ENCODE measurements at regions not wholly inside any gene's neighbourhood (a gene's known extent, or its start where the extent isn't known, plus 50 kb on each side); places are given as distances from the start of the nearest gene placed in this dataset.

- Mint-ChIP-seq H3K36me3 (ENCODE audit: unreplicated experiment) (no peaks in the 10 kb centered on the region), H3K4me3 (ENCODE audit: unreplicated experiment) (no peak overlapping the region), H3K27ac (ENCODE audit: unreplicated experiment) (no peak overlapping the region), H3K9me3 (ENCODE audit: unreplicated experiment) (no peaks in the 10 kb centered on the region), H3K27me3 (ENCODE audit: unreplicated experiment) (peaks cover 2% of the 10 kb centered on the region), H3K4me1 (ENCODE audit: unreplicated experiment) (no peaks in the 10 kb centered on the region)
- no peak for TF ChIP-seq CTCF (IDR thresholded peaks at IDR 0.05)
- no peak for DNase-seq (ENCODE audit: extremely low spot score, unreplicated experiment)
These were observed 314.1 kb downstream of the SNAPC1 start for GRCh38 chr14:62076368-62076767.

GRCh38 chr14:62076825-62077605 lies 314.8 kb downstream of the SNAPC1 start:
- no peak for TF ChIP-seq CTCF (IDR thresholded peaks at IDR 0.05)
- Mint-ChIP-seq H3K4me1 (ENCODE audit: unreplicated experiment) (no peaks in the 10 kb centered on the region), H3K4me3 (ENCODE audit: unreplicated experiment) (no peak overlapping the region), H3K27ac (ENCODE audit: unreplicated experiment) (no peak overlapping the region), H3K27me3 (ENCODE audit: unreplicated experiment) (peaks cover 4% of the 10 kb centered on the region), H3K9me3 (ENCODE audit: unreplicated experiment) (no peaks in the 10 kb centered on the region), H3K36me3 (ENCODE audit: unreplicated experiment) (no peaks in the 10 kb centered on the region)
- DNase-seq (ENCODE audit: extremely low spot score, unreplicated experiment), result no peak

- H3K36me3 Mint-ChIP-seq (ENCODE audit: unreplicated experiment), result no peaks in the 10 kb centered on the region
- H3K4me1 Mint-ChIP-seq (ENCODE audit: unreplicated experiment), result no peaks in the 10 kb centered on the region
- H3K9me3 Mint-ChIP-seq (ENCODE audit: unreplicated experiment), result no peaks in the 10 kb centered on the region
- no peak for TF ChIP-seq CTCF (IDR thresholded peaks at IDR 0.05)
- no peak overlapping the region for H3K27ac Mint-ChIP-seq (ENCODE audit: unreplicated experiment)
- peaks cover 4% of the 10 kb centered on the region for H3K27me3 Mint-ChIP-seq (ENCODE audit: unreplicated experiment)
- no peak for DNase-seq (ENCODE audit: extremely low spot score, unreplicated experiment)
- no peak overlapping the region for H3K4me3 Mint-ChIP-seq (ENCODE audit: unreplicated experiment)
These were observed 315.5 kb downstream of the SNAPC1 start for GRCh38 chr14:62077676-62078261.

- H3K4me3 Mint-ChIP-seq (ENCODE audit: unreplicated experiment), result no peak overlapping the region
- no peaks in the 10 kb centered on the region for H3K36me3 Mint-ChIP-seq (ENCODE audit: unreplicated experiment)
- peaks cover 3% of the 10 kb centered on the region for H3K27me3 Mint-ChIP-seq (ENCODE audit: unreplicated experiment)
- no peak for DNase-seq (ENCODE audit: extremely low spot score, unreplicated experiment)
- no peaks in the 10 kb centered on the region for H3K9me3 Mint-ChIP-seq (ENCODE audit: unreplicated experiment)
- H3K4me1 Mint-ChIP-seq (ENCODE audit: unreplicated experiment), result no peaks in the 10 kb centered on the region
- H3K27ac Mint-ChIP-seq (ENCODE audit: unreplicated experiment), result no peak overlapping the region
- no peak for TF ChIP-seq CTCF (IDR thresholded peaks at IDR 0.05)
These were observed 316.8 kb downstream of the SNAPC1 start for GRCh38 chr14:62079038-62079437.

- Mint-ChIP-seq H3K27me3 (ENCODE audit: unreplicated experiment) (peaks cover 2% of the 10 kb centered on the region), H3K4me1 (ENCODE audit: unreplicated experiment) (no peaks in the 10 kb centered on the region), H3K4me3 (ENCODE audit: unreplicated experiment) (no peak overlapping the region), H3K36me3 (ENCODE audit: unreplicated experiment) (no peaks in the 10 kb centered on the region), H3K27ac (ENCODE audit: unreplicated experiment) (no peak overlapping the region), H3K9me3 (ENCODE audit: unreplicated experiment) (no peaks in the 10 kb centered on the region)
- no peak for TF ChIP-seq CTCF (IDR thresholded peaks at IDR 0.05)
- no peak for DNase-seq (ENCODE audit: extremely low spot score, unreplicated experiment)
These were observed 318.9 kb downstream of the SNAPC1 start for GRCh38 chr14:62081012-62081612.
